HG02623 (cell line): ENCODE measurements at regions not wholly inside any gene's neighbourhood (a gene's known extent, or its start where the extent isn't known, plus 50 kb on each side); places are given as distances from the start of the nearest gene placed in this dataset.

Experiments used
- ATAC-seq: cut with Tn5 transposase; IDR thresholded peaks from one replicate; pipeline ENCODE4 v1.9.1; 2021; ENCODE audit warnings: moderate library complexity; ENCODE audit not compliant: unreplicated experiment

DNA sequence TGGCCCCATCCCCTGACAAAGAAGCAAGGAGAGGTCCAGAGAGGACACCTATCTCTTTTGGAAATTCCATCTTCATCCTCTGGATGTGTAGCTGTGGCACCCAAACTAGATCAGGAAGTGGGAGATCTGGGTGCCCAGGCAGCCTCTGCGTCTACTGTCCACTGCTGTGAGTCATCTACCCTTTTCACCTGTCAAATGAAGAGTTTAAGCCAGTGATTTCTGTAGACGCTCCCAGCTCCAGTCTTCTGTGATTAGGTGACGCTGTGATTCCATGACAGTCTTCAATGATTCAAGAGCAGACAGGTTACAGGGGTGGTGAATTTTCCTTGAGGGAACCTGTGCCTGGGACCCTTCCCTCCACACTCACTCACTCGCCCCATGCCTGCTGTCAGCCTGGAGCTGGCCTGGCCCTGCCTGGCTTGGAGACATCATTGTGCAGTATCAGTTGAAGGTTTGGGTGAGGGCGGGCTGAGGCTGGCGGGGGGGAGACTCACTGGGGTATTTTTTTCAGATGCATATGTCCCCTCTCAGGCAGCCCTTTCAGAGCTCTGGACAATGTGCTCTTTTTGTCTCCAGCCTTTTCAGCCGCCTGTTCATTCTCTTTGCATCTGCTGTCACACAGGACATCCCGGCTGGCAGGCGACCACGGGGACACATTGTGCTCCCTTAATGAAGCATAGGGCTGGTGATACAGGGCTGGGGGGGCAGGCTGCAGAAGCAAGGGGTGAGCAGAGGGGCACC is 56.8 kb upstream of the PARP11 start:
- ATAC-seq, result no peak

DNA sequence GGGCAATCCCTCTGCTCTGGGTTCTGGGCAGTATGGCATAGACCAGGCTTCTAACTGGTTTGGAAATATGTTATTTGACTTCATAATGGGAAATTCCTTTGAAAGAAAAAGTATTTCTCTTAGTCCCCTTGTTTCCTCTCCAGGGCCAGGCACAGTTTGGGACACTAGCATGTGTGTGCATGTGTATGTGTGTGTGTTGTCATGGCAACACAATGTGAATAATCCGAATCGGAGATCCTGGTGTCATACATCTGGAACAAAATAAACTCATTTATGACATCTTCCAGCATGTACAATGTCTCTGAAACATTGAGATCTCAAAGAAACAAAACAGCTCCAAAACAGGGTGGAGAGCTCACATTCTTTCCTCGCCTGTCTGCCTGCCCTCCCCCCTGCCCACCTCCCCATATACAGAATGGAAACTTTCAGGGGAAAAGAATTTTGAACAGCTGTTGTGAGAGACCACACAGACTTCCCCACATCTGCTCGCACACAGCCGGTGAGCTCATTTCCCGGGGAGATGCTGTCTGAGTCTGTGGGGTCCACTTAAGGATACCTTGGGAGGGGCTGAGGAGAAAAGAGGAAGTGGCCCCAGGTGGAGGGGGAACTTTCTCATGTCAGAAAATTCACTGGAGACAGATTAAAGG is 55.5 kb upstream of the PARP11 start:
- ATAC-seq, result no peak

DNA sequence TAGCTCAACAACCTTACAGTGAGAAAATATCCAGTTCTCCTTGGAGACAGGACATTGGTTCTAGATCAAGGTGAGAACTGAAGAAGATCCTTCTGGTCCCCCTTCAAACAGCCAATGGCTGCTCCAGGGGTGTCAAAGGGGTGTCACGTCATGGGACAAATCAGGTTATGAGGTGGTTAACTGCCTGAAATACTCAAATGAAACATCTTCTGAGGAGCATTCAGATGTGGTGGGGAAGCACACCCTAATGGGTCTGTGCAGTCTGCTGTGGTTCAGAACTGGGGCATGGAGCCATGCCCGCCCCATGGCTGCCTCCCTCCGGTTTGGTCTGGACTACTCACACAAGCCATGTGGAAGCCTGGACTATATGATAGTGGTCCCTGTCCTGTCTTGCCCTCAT is 52.4 kb upstream of the PARP11 start:
- ATAC-seq, result no peak

DNA sequence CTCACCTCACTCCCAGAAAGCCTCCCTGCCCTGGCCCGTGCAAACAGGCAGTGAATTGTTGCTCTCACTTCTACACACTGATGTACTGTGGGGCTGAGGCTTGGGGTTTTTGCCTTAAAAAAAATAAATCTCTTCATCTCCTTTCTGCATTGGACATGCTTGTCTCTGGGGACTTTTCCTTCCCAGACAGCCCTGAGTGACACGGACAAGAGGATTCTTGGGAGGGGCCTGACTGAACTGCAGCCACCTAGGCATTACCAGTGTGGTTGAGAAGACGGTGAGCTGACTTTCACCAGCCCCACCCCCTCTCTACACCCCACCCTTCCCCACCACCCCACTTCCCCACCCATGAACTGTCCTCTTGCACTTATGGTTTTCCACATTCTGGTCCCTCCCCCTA is 51.6 kb upstream of the PARP11 start:
- no peak for ATAC-seq

DNA sequence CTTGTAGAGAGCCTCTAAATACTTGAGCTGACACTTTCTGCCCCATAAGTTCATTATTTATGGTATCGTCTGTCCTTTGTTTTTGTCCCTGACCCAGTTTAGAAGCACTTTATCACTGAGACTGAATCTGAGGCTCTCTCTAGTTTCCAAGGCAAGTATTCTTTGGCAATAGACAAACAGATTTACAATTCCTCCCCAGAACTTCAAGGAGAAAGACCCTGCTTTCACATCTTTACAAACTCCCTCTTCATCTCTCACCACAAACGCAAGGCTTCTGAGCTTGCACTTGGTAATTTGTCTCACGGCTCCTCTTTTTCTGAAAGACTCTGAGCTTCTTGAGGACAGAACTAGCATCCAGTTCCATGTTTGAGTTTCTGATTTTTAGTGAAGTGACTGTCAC is 49.8 kb upstream of the PARP11 start:
- no peak for ATAC-seq
